ENCODE measurements at regions not wholly inside any gene's neighbourhood (a gene's known extent, or its start where the extent isn't known, plus 50 kb on each side); places are given as distances from the start of the nearest gene placed in this dataset.

DNA sequence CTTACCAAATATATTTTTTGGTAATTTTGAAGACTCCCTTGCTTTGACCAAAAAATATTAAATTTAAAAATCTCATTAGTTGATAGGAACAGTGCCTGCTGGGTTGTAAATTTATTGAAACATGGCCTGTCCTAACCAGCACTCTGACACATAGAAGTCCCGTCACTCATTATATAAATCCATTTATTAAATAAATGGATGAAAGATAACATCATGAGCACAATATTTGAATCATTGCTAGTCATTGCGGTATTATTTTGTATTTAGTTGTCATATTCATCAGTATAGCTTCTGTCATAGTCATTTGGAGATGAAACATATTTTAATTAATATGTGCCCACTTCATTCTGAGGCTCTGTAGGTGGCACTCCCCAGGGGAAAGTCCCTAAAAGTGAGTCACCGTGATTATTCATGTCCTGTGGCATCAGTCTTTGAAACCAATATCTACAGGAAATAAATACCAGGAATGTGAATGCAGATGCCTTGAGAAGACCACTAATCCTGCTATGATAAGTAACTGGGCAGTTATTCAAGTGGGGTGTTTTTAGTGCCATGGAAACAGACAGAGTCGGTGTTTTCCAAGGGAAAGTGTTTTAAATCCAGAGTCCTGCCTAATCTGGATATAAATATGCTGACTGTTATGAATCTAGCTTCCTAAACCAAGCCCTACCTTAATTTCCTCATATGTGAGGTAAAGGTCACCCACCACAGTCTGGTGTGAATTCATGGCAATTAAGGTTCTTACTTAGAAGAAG is 302.0 kb downstream of the DUSP10 start:
- peak; percentile 95 for DNase-seq (ENCODE audit: low read depth)
- no peak overlapping the region for H3K4me3 ChIP-seq (ENCODE audit: low read length)
- TF ChIP-seq, protein P1, sequence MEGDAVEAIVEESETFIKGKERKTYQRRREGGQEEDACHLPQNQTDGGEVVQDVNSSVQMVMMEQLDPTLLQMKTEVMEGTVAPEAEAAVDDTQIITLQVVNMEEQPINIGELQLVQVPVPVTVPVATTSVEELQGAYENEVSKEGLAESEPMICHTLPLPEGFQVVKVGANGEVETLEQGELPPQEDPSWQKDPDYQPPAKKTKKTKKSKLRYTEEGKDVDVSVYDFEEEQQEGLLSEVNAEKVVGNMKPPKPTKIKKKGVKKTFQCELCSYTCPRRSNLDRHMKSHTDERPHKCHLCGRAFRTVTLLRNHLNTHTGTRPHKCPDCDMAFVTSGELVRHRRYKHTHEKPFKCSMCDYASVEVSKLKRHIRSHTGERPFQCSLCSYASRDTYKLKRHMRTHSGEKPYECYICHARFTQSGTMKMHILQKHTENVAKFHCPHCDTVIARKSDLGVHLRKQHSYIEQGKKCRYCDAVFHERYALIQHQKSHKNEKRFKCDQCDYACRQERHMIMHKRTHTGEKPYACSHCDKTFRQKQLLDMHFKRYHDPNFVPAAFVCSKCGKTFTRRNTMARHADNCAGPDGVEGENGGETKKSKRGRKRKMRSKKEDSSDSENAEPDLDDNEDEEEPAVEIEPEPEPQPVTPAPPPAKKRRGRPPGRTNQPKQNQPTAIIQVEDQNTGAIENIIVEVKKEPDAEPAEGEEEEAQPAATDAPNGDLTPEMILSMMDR (conservative IDR thresholded peaks at IDR 0.05; ENCODE audit: low read length) = no peak

DNA sequence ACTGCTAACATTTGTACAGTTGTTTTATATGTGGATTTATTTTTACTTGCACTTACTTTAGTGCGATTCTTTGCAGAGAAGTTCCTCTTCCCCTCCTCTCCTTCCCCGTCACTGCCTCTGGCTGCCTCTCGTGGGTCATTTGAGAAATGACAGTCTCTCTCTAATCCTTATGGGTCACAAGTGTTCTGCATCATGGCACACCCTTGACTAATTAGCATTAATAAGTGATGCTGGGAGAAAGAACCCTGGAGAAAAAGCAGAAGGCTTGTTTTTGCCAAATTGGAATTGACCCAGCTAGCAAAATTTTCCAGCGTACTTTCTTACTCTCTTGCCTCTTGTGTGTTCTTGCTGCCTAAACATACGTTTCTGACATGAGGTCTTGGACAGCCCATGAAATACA is 301.2 kb downstream of the DUSP10 start:
- TF ChIP-seq, protein P1 (conservative IDR thresholded peaks at IDR 0.05; ENCODE audit: low read length) = peak; percentile 42
- no peak overlapping the region for H3K4me3 ChIP-seq (ENCODE audit: low read length)

DNA sequence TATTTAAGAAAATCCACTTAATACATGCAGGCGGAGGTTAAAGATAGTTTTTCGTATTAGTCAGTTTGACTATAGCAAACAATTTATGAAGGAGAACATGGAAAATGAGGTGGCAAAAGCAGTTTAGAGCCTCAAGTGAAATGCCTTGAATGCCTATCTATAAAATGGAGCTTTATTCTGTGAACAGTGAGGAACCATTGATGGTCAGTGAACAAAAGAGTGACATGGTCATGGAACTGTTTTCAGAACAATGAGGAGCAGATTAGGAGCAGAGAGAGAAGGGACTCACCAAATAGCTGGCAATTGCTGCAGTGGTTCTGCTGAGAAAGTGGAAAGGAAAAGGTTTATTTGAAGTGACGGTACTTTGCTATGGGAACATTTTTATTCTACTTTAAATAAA is 299.8 kb downstream of the DUSP10 start:
- DNase-seq (ENCODE audit: low read depth) = no peak
- H3K4me3 ChIP-seq (ENCODE audit: low read length) = no peak overlapping the region
- TF ChIP-seq, protein P1 (conservative IDR thresholded peaks at IDR 0.05; ENCODE audit: low read length) = no peak

More for the DNA sequence above, 301.2 kb downstream of the DUSP10 start:
- peak; percentile 17 for DNase-seq (ENCODE audit: low read depth)

DNA sequence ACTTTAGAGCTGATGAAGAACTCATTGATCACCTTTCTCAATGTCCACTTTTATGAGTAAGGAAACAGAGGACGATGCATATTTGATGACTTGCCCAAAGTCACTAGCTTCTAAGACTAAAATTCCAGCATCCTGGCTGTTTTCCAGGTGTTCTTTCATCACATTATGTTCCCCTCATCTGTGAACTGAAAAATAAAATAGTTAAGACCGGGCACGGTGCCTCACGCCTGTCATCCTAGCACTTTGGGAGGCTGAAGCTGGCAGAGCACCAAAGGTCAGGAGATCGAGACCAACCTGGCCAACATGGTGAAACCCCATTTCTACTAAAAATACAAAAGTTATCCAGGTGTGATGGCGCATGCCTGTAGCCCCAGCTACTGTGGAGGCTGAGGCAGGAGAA is 297.5 kb downstream of the DUSP10 start:
- H3K4me3 ChIP-seq (ENCODE audit: low read length) = no peak overlapping the region
- TF ChIP-seq, protein P1 (conservative IDR thresholded peaks at IDR 0.05; ENCODE audit: low read length) = no peak
- no peak for DNase-seq (ENCODE audit: low read depth)

DNA sequence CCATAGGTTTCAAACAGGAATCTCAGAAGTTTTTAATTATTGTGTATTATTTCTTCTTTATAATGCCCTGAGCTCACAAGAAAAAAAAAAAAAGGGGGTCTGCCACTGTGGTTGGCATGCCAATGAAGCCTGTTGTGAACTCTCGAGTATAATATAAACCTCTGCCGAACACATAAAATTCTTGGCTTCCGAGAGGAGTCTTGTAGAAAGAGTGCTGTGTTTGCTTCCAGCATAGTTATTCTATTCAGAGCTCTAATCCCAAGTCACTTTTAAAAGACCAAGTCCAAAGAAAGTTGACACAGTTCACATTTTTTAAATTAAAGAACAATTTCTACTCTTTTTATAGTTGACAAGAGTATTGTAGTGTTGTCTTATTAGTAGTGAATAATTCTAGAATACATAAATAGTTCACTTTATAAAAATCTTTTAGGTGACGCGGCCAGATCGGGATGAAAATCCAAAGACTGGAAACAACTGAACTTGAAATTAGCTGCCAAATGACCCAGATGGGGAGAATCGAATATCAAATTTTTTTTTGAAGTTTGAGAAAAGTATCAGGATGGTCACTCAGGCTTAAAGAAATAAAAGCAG is 293.2 kb downstream of the DUSP10 start:
- TF ChIP-seq, protein P1 (conservative IDR thresholded peaks at IDR 0.05; ENCODE audit: low read length) = no peak
- DNase-seq (ENCODE audit: low read depth) = no peak
- no peak overlapping the region for H3K4me3 ChIP-seq (ENCODE audit: low read length)

DNA sequence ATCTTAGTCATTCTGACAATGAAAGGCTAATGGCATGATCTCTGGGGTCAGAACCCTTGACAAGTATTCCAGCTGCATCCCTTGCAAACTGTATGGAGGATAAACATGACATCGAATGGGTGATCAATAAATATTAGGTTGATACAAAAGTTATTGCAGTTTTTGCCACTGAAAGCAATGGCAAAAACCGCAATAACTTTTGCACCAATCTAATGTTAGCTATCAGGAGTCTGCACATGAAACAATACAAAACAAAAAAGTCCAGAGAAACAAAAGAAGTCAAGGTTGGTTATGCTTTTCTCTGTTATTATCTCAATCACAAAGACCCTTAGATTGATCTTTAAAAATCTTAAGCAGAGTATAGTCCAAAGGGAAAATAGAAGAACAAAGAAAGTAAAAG is 292.7 kb downstream of the DUSP10 start:
- DNase-seq (ENCODE audit: low read depth) = no peak
- TF ChIP-seq, protein P1 (conservative IDR thresholded peaks at IDR 0.05; ENCODE audit: low read length) = no peak
- no peak overlapping the region for H3K4me3 ChIP-seq (ENCODE audit: low read length)

Data from AG10803 (cell line).